Activated CD8-positive, alpha-beta memory T cell treated with anti-CD3 and anti-CD28 coated beads, Interleukin-2, amount 10 ng/mL, durations not matched to agents 7 days and 5 days (primary cell): ENCODE measurements at regions not wholly inside any gene's neighbourhood (a gene's known extent, or its start where the extent isn't known, plus 50 kb on each side); places are given as distances from the start of the nearest gene placed in this dataset.
A peak's percentile ranks its signal among the peaks of the same experiment; 100 is the strongest.
"Not testable (repeated sequence)": the region's sequence is repeated elsewhere in the genome, so short reads cannot be mapped to it uniquely, and the experiment has no call there.

Experiments
- ATAC-seq: fragments of 150-1000 bp; cut with Tn5 transposase; one replicate; pipeline ENCODE4 v1.10.0; 2021; ENCODE audit warnings: moderate library complexity
- CTCF ChIA-PET: fragments of 350-600 bp; sonication (Branson Sonifier 250); formaldehyde crosslinking; loops from one replicate; lab custom pipeline; 2021; ENCODE audit warnings: antibody characterized with exemption; lab: Charles Lee
- DNase-seq: peaks from one replicate; pipeline ENCODE4 v3.0.0-alpha.2; 2020
- H3K27ac Mint-ChIP-seq: one replicate; pipeline ENCODE4 v1.8.0; 2021; ENCODE audit warnings: mild to moderate bottlenecking, mixed read lengths
- H3K27me3 Mint-ChIP-seq: one replicate; pipeline ENCODE4 v1.8.0; 2021; ENCODE audit warnings: mixed read lengths
- H3K36me3 Mint-ChIP-seq: one replicate; pipeline ENCODE4 v1.8.0; 2021; ENCODE audit warnings: mild to moderate bottlenecking, mixed read lengths
- H3K4me1 Mint-ChIP-seq: one replicate; pipeline ENCODE4 v1.8.0; 2021; ENCODE audit warnings: mixed read lengths
- H3K4me3 Mint-ChIP-seq: one replicate; pipeline ENCODE4 v1.8.0; 2021; ENCODE audit warnings: mild to moderate bottlenecking, moderate library complexity, mixed read lengths
- H3K9me3 Mint-ChIP-seq: one replicate; pipeline ENCODE4 v1.8.0; 2022; ENCODE audit warnings: low read depth, mixed read lengths

- CTCF ChIA-PET: no interaction called here
Measured at GRCh38 chr15:91393186-91393585, 293.1 kb downstream of the SV2B start.

GRCh38 chr15:91400481-91400880, 300.4 kb downstream of the SV2B start:
- H3K27ac Mint-ChIP-seq: no peak overlapping the region
- H3K4me1 Mint-ChIP-seq: no peaks in the 10 kb centered on the region
- CTCF ChIA-PET: no interaction called here
- no peak overlapping the region for H3K4me3 Mint-ChIP-seq
- DNase-seq (no peak), ATAC-seq (no peak)
- peaks cover 3% of the 10 kb centered on the region for H3K27me3 Mint-ChIP-seq
- no peaks in the 10 kb centered on the region for H3K9me3 Mint-ChIP-seq
- no peaks in the 10 kb centered on the region for H3K36me3 Mint-ChIP-seq

More at GRCh38 chr15:91393186-91393585, 293.1 kb downstream of the SV2B start:
- DNase-seq (no peak), ATAC-seq (no peak)
- Mint-ChIP-seq H3K36me3 (no peaks in the 10 kb centered on the region), H3K27ac (no peak overlapping the region), H3K9me3 (no peaks in the 10 kb centered on the region), H3K4me1 (no peaks in the 10 kb centered on the region), H3K27me3 (peaks cover 17% of the 10 kb centered on the region), H3K4me3 (no peak overlapping the region)

- DNase-seq (no peak), ATAC-seq (peak; percentile 45)
- no peaks in the 10 kb centered on the region for H3K9me3 Mint-ChIP-seq
- H3K4me3 Mint-ChIP-seq: no peak overlapping the region
- no peaks in the 10 kb centered on the region for H3K36me3 Mint-ChIP-seq
- H3K27ac Mint-ChIP-seq: no peak overlapping the region
- peaks cover 10% of the 10 kb centered on the region for H3K4me1 Mint-ChIP-seq
- CTCF ChIA-PET: no interaction called here
- H3K27me3 Mint-ChIP-seq: no peaks in the 10 kb centered on the region
Measured at GRCh38 chr15:91407269-91407889, 307.3 kb downstream of the SV2B start.

GRCh38 chr15:91408476-91409076, 308.5 kb downstream of the SV2B start:
- H3K27me3 Mint-ChIP-seq: no peaks in the 10 kb centered on the region
- no peaks in the 10 kb centered on the region for H3K9me3 Mint-ChIP-seq
- DNase-seq (no peak), ATAC-seq (no peak)
- H3K27ac Mint-ChIP-seq: no peak overlapping the region
- peaks cover 10% of the 10 kb centered on the region for H3K4me1 Mint-ChIP-seq
- no peak overlapping the region for H3K4me3 Mint-ChIP-seq
- CTCF ChIA-PET: no interaction called here
- no peaks in the 10 kb centered on the region for H3K36me3 Mint-ChIP-seq

GRCh38 chr15:91409387-91409786, 309.3 kb downstream of the SV2B start:
- peaks cover 10% of the 10 kb centered on the region for H3K4me1 Mint-ChIP-seq
- H3K27ac Mint-ChIP-seq: no peak overlapping the region
- H3K9me3 Mint-ChIP-seq: no peaks in the 10 kb centered on the region
- H3K27me3 Mint-ChIP-seq: no peaks in the 10 kb centered on the region
- H3K36me3 Mint-ChIP-seq: no peaks in the 10 kb centered on the region
- no peak overlapping the region for H3K4me3 Mint-ChIP-seq
- no peak for ATAC-seq
- CTCF ChIA-PET: no interaction called here
- no peak for DNase-seq

GRCh38 chr15:91411586-91411985, 311.5 kb downstream of the SV2B start:
- Mint-ChIP-seq H3K4me1 (peaks cover 10% of the 10 kb centered on the region), H3K36me3 (no peaks in the 10 kb centered on the region), H3K4me3 (no peak overlapping the region), H3K27me3 (peaks cover 8% of the 10 kb centered on the region), H3K27ac (no peak overlapping the region), H3K9me3 (no peaks in the 10 kb centered on the region)
- DNase-seq: no peak
- ATAC-seq: no peak
- CTCF ChIA-PET: no interaction called here

- Mint-ChIP-seq H3K9me3 (no peaks in the 10 kb centered on the region), H3K36me3 (no peaks in the 10 kb centered on the region), H3K27me3 (peaks cover 11% of the 10 kb centered on the region), H3K27ac (no peak overlapping the region), H3K4me3 (no peak overlapping the region), H3K4me1 (peaks cover 7% of the 10 kb centered on the region)
- ATAC-seq (no peak), DNase-seq (no peak)
- CTCF ChIA-PET: interaction anchor here (1.0 kb wide), 1 partner anchor 9 kb away, joined by 3 read pairs; no protein-coding TSS in a partner anchor
Measured at GRCh38 chr15:91412138-91412928, 312.3 kb downstream of the SV2B start.

GRCh38 chr15:91413142-91413541, 313.1 kb downstream of the SV2B start:
- no peak for DNase-seq
- Mint-ChIP-seq H3K27me3 (peaks cover 13% of the 10 kb centered on the region), H3K36me3 (no peaks in the 10 kb centered on the region), H3K4me1 (no peaks in the 10 kb centered on the region), H3K27ac (no peak overlapping the region), H3K4me3 (no peak overlapping the region), H3K9me3 (peaks cover under 1% of the 10 kb centered on the region)
- CTCF ChIA-PET: interaction anchor here (1.0 kb wide), 1 partner anchor 9 kb away, joined by 3 read pairs; no protein-coding TSS in a partner anchor
- ATAC-seq: no peak

GRCh38 chr15:91414124-91414523, 314.1 kb downstream of the SV2B start:
- CTCF ChIA-PET: no interaction called here
- H3K27ac Mint-ChIP-seq: no peak overlapping the region
- DNase-seq: no peak

GRCh38 chr15:91415258-91415657, 315.2 kb downstream of the SV2B start:
- H3K27me3 Mint-ChIP-seq: peaks cover 13% of the 10 kb centered on the region
- CTCF ChIA-PET, ATAC-seq, H3K27ac Mint-ChIP-seq, H3K4me3 Mint-ChIP-seq, H3K9me3 Mint-ChIP-seq, DNase-seq, H3K36me3 Mint-ChIP-seq, H3K4me1 Mint-ChIP-seq: not testable (repeated sequence)

More at GRCh38 chr15:91414124-91414523, 314.1 kb downstream of the SV2B start:
- Mint-ChIP-seq H3K36me3 (no peaks in the 10 kb centered on the region), H3K9me3 (peaks cover 2% of the 10 kb centered on the region), H3K27me3 (peaks cover 13% of the 10 kb centered on the region), H3K4me3 (no peak overlapping the region), H3K4me1 (no peaks in the 10 kb centered on the region)
- ATAC-seq: no peak

GRCh38 chr15:91420689-91421088, 320.6 kb downstream of the SV2B start:
- H3K27me3 Mint-ChIP-seq: peaks cover 22% of the 10 kb centered on the region
- no peak overlapping the region for H3K4me3 Mint-ChIP-seq
- DNase-seq: no peak
- H3K4me1 Mint-ChIP-seq: peaks cover 30% of the 10 kb centered on the region
- CTCF ChIA-PET: no interaction called here
- H3K36me3 Mint-ChIP-seq: peaks cover 6% of the 10 kb centered on the region
- no peak for ATAC-seq
- H3K27ac Mint-ChIP-seq: no peak overlapping the region
- H3K9me3 Mint-ChIP-seq: peaks cover 2% of the 10 kb centered on the region

- CTCF ChIA-PET: no interaction called here
- H3K27ac Mint-ChIP-seq: peak overlapping the region; percentile 72
- no peak overlapping the region for H3K4me3 Mint-ChIP-seq
- H3K36me3 Mint-ChIP-seq: peaks cover 6% of the 10 kb centered on the region
- H3K27me3 Mint-ChIP-seq: peaks cover 10% of the 10 kb centered on the region
- peak; percentile 62 for DNase-seq
- peaks cover 2% of the 10 kb centered on the region for H3K9me3 Mint-ChIP-seq
- peaks cover 41% of the 10 kb centered on the region for H3K4me1 Mint-ChIP-seq
- ATAC-seq: peak; percentile 82
Measured at GRCh38 chr15:91422797-91423196, 322.7 kb downstream of the SV2B start.

GRCh38 chr15:91424001-91424400, 323.9 kb downstream of the SV2B start:
- Mint-ChIP-seq H3K36me3 (peaks cover 6% of the 10 kb centered on the region), H3K4me3 (no peak overlapping the region), H3K9me3 (no peaks in the 10 kb centered on the region), H3K27ac (peak overlapping the region; percentile 46), H3K4me1 (peaks cover 42% of the 10 kb centered on the region), H3K27me3 (peaks cover 8% of the 10 kb centered on the region)
- DNase-seq: no peak
- CTCF ChIA-PET: no interaction called here
- ATAC-seq: no peak
